H1 (cell line): ENCODE measurements at regions not wholly inside any gene's neighbourhood (a gene's known extent, or its start where the extent isn't known, plus 50 kb on each side); places are given as distances from the start of the nearest gene placed in this dataset.

ENCODE experiments used
- CTCF ChIA-PET: fragments of 300-600 bp; sonication (Branson Sonifier 250); formaldehyde crosslinking; loops from one replicate; lab custom pipeline; 2021; ENCODE audit not compliant: partially characterized antibody; lab: Charles Lee
- POLR2A ChIA-PET: fragments of 300-600 bp; sonication (Branson Sonifier 250); formaldehyde crosslinking; loops from one replicate; lab custom pipeline; 2021; ENCODE audit warnings: inconsistent platforms; ENCODE audit not compliant: partially characterized antibody; lab: Charles Lee
- DNase-seq, 2 experiments: peaks; one replicate each; pipeline versions ENCODE4 v3.0.0 to v3.0.0-alpha.2; 2010 to 2022; ENCODE audit warnings: low spot score in 2 of 2, low read depth in 1 of 2, mixed read lengths in 1 of 2
- FAIRE-seq: peaks from 2 replicates; lab custom pipeline; 2011; peaks lifted over from hg19 to GRCh38; lab: Jason Lieb, UNC
- H2AFZ ChIP-seq: 2 replicates; pipeline ENCODE4 v1.8.1; 2012; ENCODE audit warnings: low read length, inconsistent platforms
- H2AK5ac ChIP-seq: 2 replicates; pipeline ENCODE4 v1.6.1; 2013; ENCODE audit warnings: low read depth, low read length
- H2BK120ac ChIP-seq: replicated peaks from 2 replicates; pipeline ENCODE3; 2013; ENCODE audit warnings: low read depth, low read length, inconsistent platforms
- H2BK12ac ChIP-seq: 2 replicates; pipeline ENCODE4 v1.6.1; 2013; ENCODE audit warnings: low read depth, low read length
- H2BK15ac ChIP-seq: 2 replicates; pipeline ENCODE4 v1.6.1; 2013; ENCODE audit warnings: low read length
- H2BK20ac ChIP-seq: 2 replicates; pipeline ENCODE4 v1.6.1; 2013; ENCODE audit warnings: low read length
- H2BK5ac ChIP-seq: 2 replicates; pipeline ENCODE4 v1.6.1; 2013; ENCODE audit warnings: low read depth, low read length
- H3K14ac ChIP-seq: 2 replicates; pipeline ENCODE4 v1.6.1; 2013; ENCODE audit warnings: inconsistent platforms; ENCODE audit not compliant: insufficient read length
- H3K18ac ChIP-seq: 2 replicates; pipeline ENCODE4 v1.6.1; 2013; ENCODE audit warnings: low read length; ENCODE audit errors: extremely low read depth
- H3K23ac ChIP-seq: 2 replicates; pipeline ENCODE4 v1.6.1; 2013; ENCODE audit warnings: inconsistent platforms; ENCODE audit not compliant: insufficient read length
- H3K23me2 ChIP-seq: 2 replicates; pipeline ENCODE4 v1.6.1; 2013; ENCODE audit warnings: low read depth, low read length
- H3K27ac ChIP-seq: 2 replicates; pipeline ENCODE4 v1.6.1; 2011; ENCODE audit warnings: low read depth, low read length, inconsistent platforms
- H3K27me3 ChIP-seq, 4 experiments: replicated peaks in 1 of 4; 1 replicate in 1 of 4; 2 replicates in 3 of 4; pipeline versions ENCODE4 v1.6.1 to v1.8.1; 2011 to 2013; ENCODE audit warnings: low read length in 3 of 4, mild to moderate bottlenecking in 3 of 4, inconsistent platforms in 2 of 4, mixed read lengths in 2 of 4, moderate library complexity in 1 of 4; ENCODE audit not compliant: control insufficient read depth in 3 of 4, insufficient read depth in 3 of 4; ENCODE audit errors: extremely low read depth in 1 of 4
- H3K36me3 ChIP-seq, 4 experiments: 2 replicates each; pipeline versions ENCODE4 v1.6.1 to v1.8.1; 2011 to 2013; ENCODE audit warnings: mild to moderate bottlenecking in 4 of 4, low read length in 3 of 4, moderate library complexity in 2 of 4, control low read depth in 1 of 4, inconsistent platforms in 1 of 4; ENCODE audit not compliant: insufficient read depth in 4 of 4, control insufficient read depth in 2 of 4
- H3K4ac ChIP-seq: replicated peaks from 2 replicates; pipeline ENCODE3; 2013; ENCODE audit warnings: low read length, low read depth, mixed read lengths, inconsistent platforms; ENCODE audit not compliant: insufficient read length
- H3K4me1 ChIP-seq, 4 experiments: replicated peaks in 1 of 4; 1 replicate in 1 of 4; 2 replicates in 3 of 4; pipeline versions ENCODE4 v1.6.1 to v1.8.1; 2011 to 2013; ENCODE audit warnings: low read length in 3 of 4, inconsistent platforms in 2 of 4, mixed read lengths in 1 of 4; ENCODE audit not compliant: insufficient read depth in 4 of 4, control insufficient read depth in 3 of 4
- H3K4me2 ChIP-seq, 2 experiments: 2 replicates each; pipeline versions ENCODE4 v1.6.1 to v1.8.1; 2011 to 2013; ENCODE audit warnings: low read depth in 2 of 2, low read length in 2 of 2, control low read depth in 1 of 2, inconsistent platforms in 1 of 2, mild to moderate bottlenecking in 1 of 2; ENCODE audit not compliant: insufficient read depth in 1 of 2
- H3K4me3 ChIP-seq, 4 experiments: fragments of 200-600, 300-600 bp in 1 of 4; sonication (generic), shearing (Covaris generic), sonication (Bioruptor Twin) in 1 of 4; 2 replicates each; pipeline versions ENCODE4 v1.5.1 to v1.8.1; 2011 to 2016; ENCODE audit warnings: low read length in 4 of 4, low read depth in 3 of 4, control low read depth in 2 of 4, inconsistent platforms in 2 of 4, mild to moderate bottlenecking in 2 of 4, mixed read lengths in 1 of 4, moderate library complexity in 1 of 4; ENCODE audit not compliant: insufficient read depth in 2 of 4; ENCODE audit errors: extremely low read depth in 1 of 4
- H3K56ac ChIP-seq: replicated peaks from 2 replicates; pipeline ENCODE3; 2013; ENCODE audit warnings: low read depth, mild to moderate bottlenecking, mixed read lengths, low read length, inconsistent platforms; ENCODE audit not compliant: insufficient read length
- H3K79me1 ChIP-seq: 2 replicates; pipeline ENCODE4 v1.6.1; 2013; ENCODE audit warnings: low read depth, low read length, control low read depth
- H3K79me2 ChIP-seq, 2 experiments: 2 replicates each; pipeline versions ENCODE4 v1.6.1 to v1.8.1; 2012 to 2013; ENCODE audit warnings: low read length in 2 of 2, mild to moderate bottlenecking in 2 of 2, inconsistent platforms in 1 of 2; ENCODE audit not compliant: insufficient read depth in 2 of 2, control insufficient read depth in 1 of 2
- H3K9ac ChIP-seq, 4 experiments: replicated peaks in 1 of 4; 1 replicate in 1 of 4; 2 replicates in 3 of 4; pipeline versions ENCODE4 v1.6.1 to v1.8.1; 2011 to 2013; ENCODE audit warnings: low read depth in 3 of 4, low read length in 3 of 4, control low read depth in 2 of 4, mild to moderate bottlenecking in 2 of 4, moderate library complexity in 2 of 4, inconsistent platforms in 1 of 4; ENCODE audit errors: extremely low read depth in 1 of 4
- H3K9me3 ChIP-seq, 2 experiments: 2 replicates each; pipeline versions ENCODE4 v1.6.1 to v1.8.1; 2012 to 2013; ENCODE audit warnings: mild to moderate bottlenecking in 2 of 2, moderate library complexity in 2 of 2, control low read depth in 1 of 2, inconsistent platforms in 1 of 2, low read depth in 1 of 2, low read length in 1 of 2, mixed read lengths in 1 of 2; ENCODE audit not compliant: insufficient read depth in 2 of 2
- H4K20me1 ChIP-seq, 2 experiments: replicated peaks in 1 of 2; 2 replicates each; pipeline versions ENCODE3 to v1.8.1; 2011 to 2013; ENCODE audit warnings: inconsistent platforms in 2 of 2, low read length in 2 of 2, mild to moderate bottlenecking in 1 of 2; ENCODE audit not compliant: insufficient read depth in 2 of 2, control insufficient read depth in 1 of 2
- H4K5ac ChIP-seq: 2 replicates; pipeline ENCODE4 v1.6.1; 2013; ENCODE audit warnings: low read length, low read depth, mixed read lengths, inconsistent platforms; ENCODE audit not compliant: insufficient read length
- H4K8ac ChIP-seq: 2 replicates; pipeline ENCODE4 v1.8.0; 2013; ENCODE audit warnings: mild to moderate bottlenecking, moderate library complexity, low read length, inconsistent platforms; ENCODE audit not compliant: insufficient read depth; ENCODE audit errors: extremely low read depth
- H4K91ac ChIP-seq: replicated peaks from 2 replicates; pipeline ENCODE3; 2013; ENCODE audit warnings: low read length, mixed read lengths, inconsistent platforms; ENCODE audit not compliant: insufficient read length
- EZH2 ChIP-seq: fragments of 200-600 bp; sonication (generic); IDR thresholded peaks from 2 replicates; pipeline ENCODE4 v1.7.1; 2012; ENCODE audit warnings: low read depth, mild to moderate bottlenecking, moderate library complexity, low read length, inconsistent platforms; ENCODE audit not compliant: severe bottlenecking
- SAP30 ChIP-seq: fragments of 300-600 bp; sonication (generic); IDR thresholded peaks from 2 replicates; pipeline ENCODE4 v1.7.1; 2012; ENCODE audit warnings: low read length, moderate library complexity, mild to moderate bottlenecking, inconsistent platforms; ENCODE audit not compliant: insufficient read depth, insufficient replicate concordance
- SIRT6 ChIP-seq: IDR thresholded peaks from one replicate; pipeline ENCODE4 v1.7.1; 2012; ENCODE audit warnings: low read length, inconsistent platforms
- SRF ChIP-seq: IDR thresholded peaks from 2 replicates; pipeline ENCODE4 v1.6.1; 2011; ENCODE audit warnings: mild to moderate bottlenecking, low read depth, low read length, moderate library complexity
- ZNF274 ChIP-seq: IDR thresholded peaks from 2 replicates; pipeline ENCODE4 v1.7.0; 2012; ENCODE audit warnings: low read length, borderline replicate concordance; ENCODE audit errors: extremely low read depth
- WGBS, 2 experiments: shearing (Covaris generic) in 1 of 2; methylation state at CpG; one replicate each; pipeline versions ENCODE4 v1.1.6 to v1.1.7; 2013 to 2015; ENCODE audit warnings: low lambda C conversion rate in 2 of 2, mixed read lengths in 2 of 2, inconsistent platforms in 1 of 2, low coverage in 1 of 2, missing lambda C conversion rate in 1 of 2; ENCODE audit not compliant: insufficient replicate concordance in 2 of 2, insufficient coverage in 1 of 2, insufficient read length in 1 of 2; ENCODE audit errors: extremely low coverage in 1 of 2, missing lambda C conversion rate in 1 of 2; 5-methylcytosine and 5-hydroxymethylcytosine counted together

- FAIRE-seq (no peak), DNase-seq (no peak)
- Histone ChIP-seq H4K91ac (no peak overlapping the region), H3K56ac (no peak overlapping the region), H2BK120ac (no peak overlapping the region), H2BK12ac (no peak overlapping the region), H2AK5ac (no peak overlapping the region), H2BK15ac (no peak overlapping the region), H3K79me2 (no peaks in the 10 kb centered on the region), H3K18ac (no peak overlapping the region), H4K8ac (no peak overlapping the region), H3K79me1 (no peaks in the 10 kb centered on the region), H3K27ac (no peak overlapping the region), H3K14ac (no peak overlapping the region), H3K4me1 (no peaks in the 10 kb centered on the region), H2BK5ac (no peak overlapping the region), H2BK20ac (no peak overlapping the region), H3K23me2 (no peaks in the 10 kb centered on the region; the same call in 1 of the 2 replicates), H3K36me3 (no peaks in the 10 kb centered on the region), H2AFZ (no peak overlapping the region), H3K4me2 (no peak overlapping the region), H3K4ac (no peak overlapping the region), H4K5ac (no peak overlapping the region), H3K9me3 (no peaks in the 10 kb centered on the region), H3K27me3 (no peaks in the 10 kb centered on the region), H3K4me3 (no peak overlapping the region), H4K20me1 (no peaks in the 10 kb centered on the region), H3K9ac (no peak overlapping the region), H3K23ac (no peak overlapping the region)
- CTCF ChIA-PET, result no interaction called here
- POLR2A ChIA-PET, result no interaction called here
- 81% methylated on average over 3 of the region's 3 CpGs; no CpG with 5 or more reads in 1 of the 2 experiments for WGBS, 2 experiments
- TF ChIP-seq EZH2 (no peak), SIRT6 (no peak), ZNF274 (no peak), SRF (no peak), SAP30 (no peak)
Observed at GRCh38 chr1:244276646-244277045, 175.1 kb downstream of the ADSS2 start.
